AG20443 (cell line): ENCODE measurements at regions not wholly inside any gene's neighbourhood (a gene's known extent, or its start where the extent isn't known, plus 50 kb on each side); places are given as distances from the start of the nearest gene placed in this dataset.

ENCODE experiments used
- DNase-seq: peaks from one replicate; pipeline ENCODE4 v3.0.0; 2012; ENCODE audit warnings: low spot score, mixed read lengths

- no peak for DNase-seq
Measured at GRCh38 chr4:23245203-23245832, 552.6 kb downstream of the GBA3 start.

DNA sequence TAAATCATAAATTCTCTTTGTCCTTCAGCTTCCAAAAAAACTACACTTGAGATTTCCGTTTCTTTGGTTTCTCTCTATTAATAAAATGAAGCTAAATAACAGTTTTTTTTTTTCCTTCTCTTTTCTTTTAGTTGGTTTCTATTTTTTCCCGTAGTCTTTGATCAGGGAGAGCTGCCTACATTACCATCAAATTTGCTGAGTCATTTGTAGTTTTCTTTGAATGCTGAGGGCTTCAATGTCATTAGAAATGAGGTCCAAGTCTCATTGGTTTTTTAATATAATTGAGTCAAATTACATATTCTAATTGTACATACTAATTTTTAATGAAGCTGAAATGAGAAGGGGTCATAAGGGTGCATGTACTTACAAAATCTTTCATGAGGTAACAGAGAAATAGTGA, 550.2 kb downstream of the GBA3 start:
- DNase-seq, result no peak

DNA sequence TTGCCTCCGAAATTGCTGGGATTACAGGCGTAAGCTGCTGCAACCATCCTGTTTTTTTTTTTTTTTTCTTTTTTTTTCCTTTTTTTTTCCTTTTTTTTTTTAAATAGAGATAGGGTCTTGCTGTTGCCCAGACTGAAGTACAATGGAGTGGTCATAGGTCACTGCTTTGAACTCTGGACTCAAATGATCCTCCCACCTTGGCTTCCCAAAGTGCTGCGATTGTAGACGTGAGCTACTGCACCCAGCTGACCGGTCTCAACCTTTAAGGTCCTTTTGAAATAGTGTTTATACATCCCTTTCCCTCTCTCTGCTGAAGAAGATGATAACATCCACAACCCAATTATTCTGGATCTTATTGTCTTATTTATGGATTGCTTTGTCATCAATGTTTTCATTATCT, 548.7 kb downstream of the GBA3 start:
- no peak for DNase-seq

- DNase-seq, result no peak
Measured at GRCh38 chr4:23238848-23239247, 546.1 kb downstream of the GBA3 start.

GRCh38 chr4:23237771-23238170, 545.0 kb downstream of the GBA3 start:
- no peak for DNase-seq

- DNase-seq, result no peak
Measured at GRCh38 chr4:23235628-23236390, 543.1 kb downstream of the GBA3 start.

- no peak for DNase-seq
Measured at GRCh38 chr4:23234716-23235115, 542.0 kb downstream of the GBA3 start.

GRCh38 chr4:23234018-23234417, 541.3 kb downstream of the GBA3 start:
- no peak for DNase-seq

GRCh38 chr4:23233596-23233995, 540.9 kb downstream of the GBA3 start:
- DNase-seq, result no peak

DNA sequence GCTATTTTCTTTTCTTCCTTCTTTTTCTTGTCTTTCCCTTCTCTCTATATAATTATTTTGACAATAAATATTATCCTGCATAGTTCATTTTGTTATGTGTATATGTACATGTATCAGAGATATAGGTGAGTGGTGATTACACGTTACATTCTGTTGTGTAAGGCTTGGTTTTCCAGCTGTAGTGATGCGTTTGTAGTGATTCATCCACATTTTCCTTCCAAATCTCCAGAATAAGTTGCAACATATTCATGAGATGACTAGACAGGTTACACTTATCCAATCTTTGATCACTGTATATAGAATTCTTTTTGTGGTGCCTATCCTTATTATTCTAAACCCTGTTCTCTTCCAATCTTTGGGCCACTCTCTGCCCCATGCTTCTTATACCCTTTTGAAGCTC, 540.2 kb downstream of the GBA3 start:
- DNase-seq, result no peak

DNA sequence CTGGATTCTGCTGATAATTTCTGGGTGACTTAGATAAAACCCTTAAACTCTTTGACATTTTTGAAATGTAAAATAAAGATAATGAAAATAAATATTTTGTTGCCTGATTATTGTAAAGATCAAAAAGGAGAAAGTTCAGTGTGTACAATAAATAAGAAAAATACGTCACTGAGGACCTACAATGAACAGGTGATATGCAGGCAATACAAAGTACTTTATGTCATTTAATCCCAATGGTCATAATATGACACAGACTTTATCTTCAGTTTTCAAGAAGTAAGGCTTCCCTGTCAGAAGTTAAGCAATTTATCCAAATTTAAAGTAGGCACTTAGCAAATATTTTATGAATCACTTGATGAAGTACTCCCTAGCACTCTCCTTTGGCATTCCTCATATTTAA, 532.8 kb downstream of the GBA3 start:
- no peak for DNase-seq

- DNase-seq, result no peak
Measured at GRCh38 chr4:23224684-23225420, 532.1 kb downstream of the GBA3 start.

- no peak for DNase-seq
Measured at GRCh38 chr4:23220911-23221310, 528.2 kb downstream of the GBA3 start.

GRCh38 chr4:23219779-23220408, 527.2 kb downstream of the GBA3 start:
- no peak for DNase-seq

DNA sequence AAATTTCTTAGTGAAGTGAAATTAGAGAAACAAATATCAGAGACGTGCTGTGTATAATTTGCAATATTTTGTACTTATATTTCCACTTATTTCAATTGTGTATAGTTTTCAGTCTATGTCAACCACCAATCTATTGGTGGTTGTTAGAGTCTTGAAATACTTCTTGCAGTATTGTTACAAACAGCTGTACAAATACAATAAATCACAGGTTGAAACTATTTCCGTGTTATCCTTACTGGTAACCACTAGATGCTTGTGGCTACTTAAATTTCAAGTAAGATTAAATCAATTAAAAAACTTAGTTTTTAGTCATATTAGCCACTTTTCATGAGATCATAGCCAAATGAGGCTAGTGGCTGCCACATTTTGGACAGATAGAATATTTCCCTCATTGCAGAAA, 520.5 kb downstream of the GBA3 start:
- DNase-seq, result no peak

DNA sequence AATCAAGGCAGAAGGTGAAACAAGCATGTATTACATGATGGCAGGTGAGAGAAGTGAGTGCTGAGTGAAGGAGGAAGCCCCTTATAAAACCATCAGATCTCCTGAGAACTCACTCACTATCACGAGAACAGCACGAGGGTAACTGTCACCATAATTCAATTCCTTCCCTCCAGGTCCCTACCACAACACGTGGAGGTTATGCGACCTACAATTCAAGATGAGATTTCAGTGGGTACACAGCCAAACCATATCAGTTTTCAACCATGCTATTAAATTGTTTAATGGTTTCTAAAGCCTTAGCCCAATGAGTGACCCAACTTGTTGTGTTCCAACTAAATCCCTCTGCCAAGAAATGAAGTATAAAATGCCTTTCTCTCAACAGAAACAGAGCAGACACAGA, 519.8 kb downstream of the GBA3 start:
- DNase-seq, result no peak

- no peak for DNase-seq
Measured at GRCh38 chr4:23207059-23207458, 514.3 kb downstream of the GBA3 start.

GRCh38 chr4:23202712-23203247, 510.0 kb downstream of the GBA3 start:
- no peak for DNase-seq

- no peak for DNase-seq
Measured at GRCh38 chr4:23194751-23195150, 502.0 kb downstream of the GBA3 start.

DNA sequence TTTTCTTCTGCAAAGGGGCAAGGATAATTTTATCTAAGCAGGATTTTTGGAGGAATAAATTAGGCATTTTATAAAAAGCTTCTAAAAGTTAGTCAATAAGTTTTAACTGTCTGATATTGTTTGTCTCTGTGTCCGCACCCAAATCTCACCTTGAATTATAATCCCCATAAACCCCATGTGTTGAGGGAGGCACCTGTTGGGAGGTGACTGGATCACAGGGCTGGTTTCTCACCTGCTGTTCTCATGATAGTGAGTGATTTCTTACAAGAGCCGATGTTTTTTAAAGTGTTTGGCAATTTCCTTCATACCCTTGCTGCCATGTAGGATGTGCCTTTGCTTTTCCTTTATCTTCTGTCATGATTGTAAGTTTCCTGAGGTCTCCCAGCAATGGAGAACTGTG, 481.4 kb downstream of the GBA3 start:
- DNase-seq, result no peak

GRCh38 chr4:23171976-23172375, 479.2 kb downstream of the GBA3 start:
- peak; percentile 37 for DNase-seq

- no peak for DNase-seq
Measured at GRCh38 chr4:23169608-23170311, 477.0 kb downstream of the GBA3 start.
